GM23248 (cell line): ENCODE measurements at regions not wholly inside any gene's neighbourhood (a gene's known extent, or its start where the extent isn't known, plus 50 kb on each side); places are given as distances from the start of the nearest gene placed in this dataset.
"Not testable (repeated sequence)": the region's sequence is repeated elsewhere in the genome, so short reads cannot be mapped to it uniquely, and the experiment has no call there.

ENCODE experiments used
- DNase-seq: peaks from one replicate; pipeline ENCODE4 v3.0.0-alpha.2; 2015
- H2AFZ ChIP-seq: fragments of 200-600 bp; sonication (generic); 2 replicates; pipeline ENCODE4 v1.6.1; 2016; ENCODE audit warnings: antibody characterized with exemption
- H3F3A ChIP-seq: fragments of 200-600 bp; sonication (generic); 2 replicates; pipeline ENCODE4 v1.6.1; 2016; ENCODE audit warnings: mild to moderate bottlenecking, antibody characterized with exemption, mixed run types; ENCODE audit not compliant: insufficient read depth
- H3K27ac ChIP-seq: fragments of 200-600 bp; sonication (generic); 2 replicates; pipeline ENCODE4 v1.5.1; 2016; ENCODE audit warnings: mild to moderate bottlenecking
- H3K27me3 ChIP-seq: fragments of 200-600 bp; sonication (generic); replicated peaks from 2 replicates; pipeline ENCODE4 v1.6.1; 2016; ENCODE audit warnings: mild to moderate bottlenecking; ENCODE audit not compliant: insufficient read depth
- H3K36me3 ChIP-seq: fragments of 200-600 bp; sonication (generic); 2 replicates; pipeline ENCODE4 v1.6.1; 2016; ENCODE audit warnings: low read depth, mild to moderate bottlenecking
- H3K4me1 ChIP-seq: fragments of 200-600 bp; sonication (generic); 2 replicates; pipeline ENCODE4 v1.6.1; 2016; ENCODE audit warnings: mild to moderate bottlenecking; ENCODE audit not compliant: insufficient read depth
- H3K4me2 ChIP-seq: fragments of 200-600 bp; sonication (generic); one replicate; pipeline ENCODE4 v1.6.1; 2016; ENCODE audit warnings: mild to moderate bottlenecking; ENCODE audit not compliant: unreplicated experiment
- H3K4me3 ChIP-seq: fragments of 200-600 bp; sonication (generic); 2 replicates; pipeline ENCODE4 v1.5.1; 2016; ENCODE audit warnings: mild to moderate bottlenecking
- H3K79me2 ChIP-seq: fragments of 200-600 bp; sonication (generic); 2 replicates; pipeline ENCODE4 v1.6.1; 2016; ENCODE audit warnings: mild to moderate bottlenecking; ENCODE audit not compliant: insufficient read depth
- H3K9ac ChIP-seq: fragments of 200-600 bp; sonication (generic); 2 replicates; pipeline ENCODE4 v1.6.1; 2016; ENCODE audit warnings: mild to moderate bottlenecking
- H3K9me2 ChIP-seq: fragments of 200-600 bp; sonication (generic); 2 replicates; pipeline ENCODE4 v1.6.1; 2016; ENCODE audit warnings: mixed run types, mild to moderate bottlenecking, moderate library complexity; ENCODE audit not compliant: insufficient read depth
- H3K9me3 ChIP-seq: fragments of 200-600 bp; sonication (generic); one replicate; pipeline ENCODE4 v1.6.1; 2017; ENCODE audit warnings: low read depth
- H4K20me1 ChIP-seq: fragments of 200-600 bp; sonication (generic); 2 replicates; pipeline ENCODE4 v1.6.0; 2016; ENCODE audit not compliant: insufficient read depth
- EZH2 ChIP-seq: fragments of 200-600 bp; sonication (generic); IDR thresholded peaks from 2 replicates; pipeline ENCODE4 v1.6.1; 2018; ENCODE audit warnings: antibody characterized with exemption, mild to moderate bottlenecking; ENCODE audit not compliant: insufficient read depth, poor library complexity, severe bottlenecking
- EZH2phosphoT487 ChIP-seq: fragments of 200-600 bp; sonication (generic); IDR thresholded peaks from 2 replicates; pipeline ENCODE4 v1.6.1; 2018; ENCODE audit warnings: antibody characterized with exemption, moderate library complexity, mild to moderate bottlenecking, low read depth; ENCODE audit not compliant: insufficient read depth
- WGBS, 2 experiments: methylation state at CpG; one replicate each; pipeline ENCODE4 v1.1.6; 2015 to 2017; ENCODE audit warnings: low lambda C conversion rate in 2 of 2, low coverage in 1 of 2; ENCODE audit errors: missing lambda C conversion rate in 2 of 2; 5-methylcytosine and 5-hydroxymethylcytosine counted together
- in situ Hi-C: fragments of 300-500 bp; cut with MboI; formaldehyde crosslinking; loops from 2 replicates; pipeline ENCODE4 v1.15.0; 2020

GRCh38 chr5:121055586-121055985, 591.5 kb downstream of the PRR16 start:
- H2AFZ ChIP-seq: no peak overlapping the region
- no peak overlapping the region for H3K4me3 ChIP-seq
- H3K79me2 ChIP-seq: no peaks in the 10 kb centered on the region
- no peak for DNase-seq
- no peaks in the 10 kb centered on the region for H3K9me3 ChIP-seq
- no peak overlapping the region for H3K27ac ChIP-seq
- H3K4me1 ChIP-seq: no peaks in the 10 kb centered on the region
- H3K36me3 ChIP-seq: no peaks in the 10 kb centered on the region
- H3K4me2 ChIP-seq: no peak overlapping the region
- H3F3A ChIP-seq: no peaks in the 10 kb centered on the region
- no peaks in the 10 kb centered on the region for H3K27me3 ChIP-seq
- H4K20me1 ChIP-seq: no peaks in the 10 kb centered on the region
- no peaks in the 10 kb centered on the region for H3K9me2 ChIP-seq
- H3K9ac ChIP-seq: no peak overlapping the region
- 45 to 50% methylated on average over 1 of the region's 1 CpG for WGBS, 2 experiments
- in situ Hi-C loops: no loop called here
- TF ChIP-seq EZH2phosphoT487 (no peak), EZH2 (no peak)

DNA sequence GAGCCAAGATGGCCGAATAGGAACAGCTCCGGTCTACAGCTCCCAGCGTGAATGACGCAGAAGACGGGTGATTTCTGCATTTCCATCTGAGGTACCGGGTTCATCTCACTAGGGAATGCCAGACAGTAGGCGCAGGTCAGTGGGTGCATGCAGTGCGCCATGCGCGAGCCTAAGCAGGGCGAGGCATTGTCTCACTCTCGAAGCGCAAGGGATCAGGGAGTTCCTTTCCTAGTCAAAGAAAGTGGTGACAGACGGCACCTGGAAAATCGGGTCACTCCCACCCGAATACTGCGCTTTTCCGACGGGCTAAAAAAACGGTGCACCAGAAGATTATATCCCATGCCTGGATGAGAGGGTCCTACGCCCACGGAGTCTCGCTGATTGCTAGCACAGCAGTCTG, 600.1 kb downstream of the PRR16 start:
- DNase-seq, H3K4me2 ChIP-seq, H3K27ac ChIP-seq, H3K36me3 ChIP-seq, H3K27me3 ChIP-seq, H3K4me3 ChIP-seq, H3K79me2 ChIP-seq, H3K9me3 ChIP-seq, H3F3A ChIP-seq, H2AFZ ChIP-seq, in situ Hi-C loops, H4K20me1 ChIP-seq, H3K9ac ChIP-seq, H3K4me1 ChIP-seq, H3K9me2 ChIP-seq: not testable (repeated sequence)
- 69 to 76% methylated on average over 23 of the region's 23 CpGs for WGBS, 2 experiments

DNA sequence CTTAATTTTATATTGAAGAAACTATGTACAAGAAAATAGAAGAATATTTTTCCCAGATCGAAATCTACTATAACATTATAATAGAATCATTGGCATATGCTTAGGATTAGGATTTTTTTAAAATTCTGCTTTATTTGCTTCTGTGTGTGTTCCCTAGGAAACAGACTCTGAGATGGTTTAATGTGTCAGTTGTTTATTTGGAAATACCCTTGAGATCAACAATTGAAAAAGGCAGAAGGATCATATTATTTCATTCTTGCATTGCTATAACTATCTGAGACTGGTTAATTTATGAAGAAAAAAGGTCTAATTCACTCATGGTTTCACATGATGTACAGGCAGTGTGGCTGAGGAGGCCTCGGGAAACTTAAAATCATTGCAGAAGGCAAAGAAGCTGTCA, 622.6 kb downstream of the PRR16 start:
- WGBS, 2 experiments: 2 to 7% methylated on average over 2 of the region's 2 CpGs
- Histone ChIP-seq H3K27ac (no peak overlapping the region), H3K4me2 (no peak overlapping the region), H3F3A (no peaks in the 10 kb centered on the region), H3K9ac (no peak overlapping the region), H3K9me3 (no peaks in the 10 kb centered on the region), H2AFZ (no peak overlapping the region), H3K4me3 (no peak overlapping the region), H3K4me1 (no peaks in the 10 kb centered on the region), H3K9me2 (no peaks in the 10 kb centered on the region), H3K36me3 (no peaks in the 10 kb centered on the region), H3K27me3 (no peaks in the 10 kb centered on the region), H3K79me2 (no peaks in the 10 kb centered on the region), H4K20me1 (no peaks in the 10 kb centered on the region)
- TF ChIP-seq EZH2 (no peak), EZH2phosphoT487 (no peak)
- in situ Hi-C loops: no loop called here
- no peak for DNase-seq

GRCh38 chr5:121087560-121087959, 623.5 kb downstream of the PRR16 start:
- no peaks in the 10 kb centered on the region for H4K20me1 ChIP-seq

GRCh38 chr5:121088341-121088740, 624.2 kb downstream of the PRR16 start:
- DNase-seq: no peak
- Histone ChIP-seq H3K27me3 (no peaks in the 10 kb centered on the region), H3K9ac (no peak overlapping the region), H3F3A (no peaks in the 10 kb centered on the region), H3K27ac (no peak overlapping the region), H3K4me2 (no peak overlapping the region), H4K20me1 (no peaks in the 10 kb centered on the region), H3K4me1 (no peaks in the 10 kb centered on the region), H3K79me2 (no peaks in the 10 kb centered on the region), H3K4me3 (no peak overlapping the region), H3K9me3 (no peaks in the 10 kb centered on the region), H3K9me2 (no peaks in the 10 kb centered on the region), H3K36me3 (no peaks in the 10 kb centered on the region), H2AFZ (no peak overlapping the region)
- in situ Hi-C loops: no loop called here
- TF ChIP-seq EZH2 (no peak), EZH2phosphoT487 (no peak)
- WGBS, 2 experiments: 55 to 61% methylated on average over 2 of the region's 2 CpGs

More at GRCh38 chr5:121087560-121087959, 623.5 kb downstream of the PRR16 start:
- Histone ChIP-seq H3K4me1 (no peaks in the 10 kb centered on the region), H3K9me3 (no peaks in the 10 kb centered on the region), H3K4me2 (no peak overlapping the region), H3K9ac (no peak overlapping the region), H3K9me2 (no peaks in the 10 kb centered on the region), H3F3A (no peaks in the 10 kb centered on the region), H3K36me3 (no peaks in the 10 kb centered on the region), H3K27me3 (no peaks in the 10 kb centered on the region), H3K79me2 (no peaks in the 10 kb centered on the region), H3K4me3 (no peak overlapping the region), H3K27ac (no peak overlapping the region), H2AFZ (no peak overlapping the region)
- in situ Hi-C loops: no loop called here
- DNase-seq: no peak
- WGBS, 2 experiments: 58 to 61% methylated on average over 3 of the region's 3 CpGs
- TF ChIP-seq EZH2 (no peak), EZH2phosphoT487 (no peak)
